ENCODE measurements at regions not wholly inside any gene's neighbourhood (a gene's known extent, or its start where the extent isn't known, plus 50 kb on each side); places are given as distances from the start of the nearest gene placed in this dataset.

DNA sequence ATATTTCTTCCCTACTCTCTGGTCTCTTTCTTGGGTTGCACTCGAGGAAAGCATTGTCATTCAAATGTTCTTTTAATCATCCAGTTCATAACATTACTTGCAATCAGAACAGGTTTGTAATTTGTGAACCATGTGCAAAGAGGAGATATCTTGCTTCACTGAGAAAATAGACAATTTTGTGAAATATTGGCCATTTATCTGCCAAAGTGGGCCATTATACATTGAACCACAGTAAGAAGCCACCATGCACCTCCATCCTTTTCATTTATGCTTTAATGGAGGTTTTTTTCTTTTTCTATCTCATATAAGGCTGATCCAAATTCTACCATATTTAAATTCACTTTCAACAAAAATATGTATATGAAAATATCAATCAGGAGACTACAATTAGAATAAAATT lies 335.3 kb upstream of the AADAT start:
- FAIRE-seq = no peak
- no peak overlapping the region for H3K27ac ChIP-seq
- TF ChIP-seq PHF8 (IDR thresholded peaks at IDR 0.05; ENCODE audit: borderline replicate concordance, low read depth) (no peak), CHD4 (IDR thresholded peaks at IDR 0.05; ENCODE audit: borderline replicate concordance) (no peak), TP53 (CRISPR knock-in tag; IDR thresholded peaks at IDR 0.05) (no peak), RCOR1 (IDR thresholded peaks at IDR 0.05; ENCODE audit: low read depth, low read length) (no peak), CEBPB (IDR thresholded peaks at IDR 0.05) (no peak), RARB (CRISPR knock-in tag; IDR thresholded peaks at IDR 0.05) (no peak)
- TF ChIP-seq, protein P1, sequence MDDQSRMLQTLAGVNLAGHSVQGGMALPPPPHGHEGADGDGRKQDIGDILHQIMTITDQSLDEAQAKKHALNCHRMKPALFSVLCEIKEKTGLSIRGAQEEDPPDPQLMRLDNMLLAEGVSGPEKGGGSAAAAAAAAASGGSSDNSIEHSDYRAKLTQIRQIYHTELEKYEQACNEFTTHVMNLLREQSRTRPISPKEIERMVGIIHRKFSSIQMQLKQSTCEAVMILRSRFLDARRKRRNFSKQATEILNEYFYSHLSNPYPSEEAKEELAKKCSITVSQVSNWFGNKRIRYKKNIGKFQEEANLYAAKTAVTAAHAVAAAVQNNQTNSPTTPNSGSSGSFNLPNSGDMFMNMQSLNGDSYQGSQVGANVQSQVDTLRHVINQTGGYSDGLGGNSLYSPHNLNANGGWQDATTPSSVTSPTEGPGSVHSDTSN (IDR thresholded peaks at IDR 0.05) = no peak
- TF ChIP-seq, protein P2, sequence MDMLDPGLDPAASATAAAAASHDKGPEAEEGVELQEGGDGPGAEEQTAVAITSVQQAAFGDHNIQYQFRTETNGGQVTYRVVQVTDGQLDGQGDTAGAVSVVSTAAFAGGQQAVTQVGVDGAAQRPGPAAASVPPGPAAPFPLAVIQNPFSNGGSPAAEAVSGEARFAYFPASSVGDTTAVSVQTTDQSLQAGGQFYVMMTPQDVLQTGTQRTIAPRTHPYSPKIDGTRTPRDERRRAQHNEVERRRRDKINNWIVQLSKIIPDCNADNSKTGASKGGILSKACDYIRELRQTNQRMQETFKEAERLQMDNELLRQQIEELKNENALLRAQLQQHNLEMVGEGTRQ (IDR thresholded peaks at IDR 0.05) = no peak
- no peaks in the 10 kb centered on the region for H3K4me1 ChIP-seq
- WGBS (ENCODE audit: missing lambda C conversion rate) = 14% methylated on average over 1 of the region's 1 CpG
- H3K4me2 ChIP-seq = no peak overlapping the region
- H3K4me3 ChIP-seq = no peak overlapping the region
- no peak for DNase-seq (ENCODE audit: low read depth in 1 of 2, low spot score in 1 of 2)
- ATAC-seq = no peak
- no peaks in the 10 kb centered on the region for H3K9me3 ChIP-seq
- ChIA-PET CTCF (no interaction called here), POLR2A (no interaction called here)

DNA sequence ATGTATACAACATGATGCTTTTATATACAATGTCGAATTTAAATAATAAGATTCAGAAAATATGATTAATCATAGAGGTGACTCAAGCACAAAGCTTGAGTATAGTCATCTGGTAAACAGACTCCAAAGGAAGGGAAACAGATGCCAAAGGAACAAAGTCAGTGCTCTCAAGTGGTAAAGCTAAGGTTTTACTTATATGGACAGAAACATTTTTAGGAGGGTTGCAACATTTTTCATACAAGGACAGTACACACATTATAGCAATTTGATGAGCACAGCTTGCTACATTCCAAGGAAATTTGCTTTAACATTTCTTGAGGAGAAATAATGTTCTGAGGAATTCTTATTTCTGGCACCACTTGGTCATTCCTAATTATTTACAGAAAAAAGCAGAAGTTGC lies 333.4 kb upstream of the AADAT start:
- FAIRE-seq (no peak), DNase-seq (ENCODE audit: low read depth in 1 of 2, low spot score in 1 of 2) (no peak), ATAC-seq (no peak)
- H3K4me1 ChIP-seq = no peaks in the 10 kb centered on the region
- ChIA-PET CTCF (no interaction called here), POLR2A (no interaction called here)
- H3K4me3 ChIP-seq = no peak overlapping the region
- 2% methylated on average over 1 of the region's 1 CpG for WGBS (ENCODE audit: missing lambda C conversion rate)
- no peaks in the 10 kb centered on the region for H3K9me3 ChIP-seq
- TF ChIP-seq MYC (IDR thresholded peaks at IDR 0.05; ENCODE audit: borderline replicate concordance, low read length) (no peak), KDM5A (IDR thresholded peaks at IDR 0.05) (no peak), EHF (CRISPR knock-in tag; IDR thresholded peaks at IDR 0.05) (no peak), SMC3 (IDR thresholded peaks at IDR 0.05) (no peak), GATA3 (IDR thresholded peaks at IDR 0.05; ENCODE audit: borderline replicate concordance) (no peak), ZC3H11A (IDR thresholded peaks at IDR 0.05) (no peak), BHLHE40 (IDR thresholded peaks at IDR 0.05; ENCODE audit: low read depth, low read length) (no peak), RFX5 (IDR thresholded peaks at IDR 0.05) (no peak)
- TF ChIP-seq, protein P3, sequence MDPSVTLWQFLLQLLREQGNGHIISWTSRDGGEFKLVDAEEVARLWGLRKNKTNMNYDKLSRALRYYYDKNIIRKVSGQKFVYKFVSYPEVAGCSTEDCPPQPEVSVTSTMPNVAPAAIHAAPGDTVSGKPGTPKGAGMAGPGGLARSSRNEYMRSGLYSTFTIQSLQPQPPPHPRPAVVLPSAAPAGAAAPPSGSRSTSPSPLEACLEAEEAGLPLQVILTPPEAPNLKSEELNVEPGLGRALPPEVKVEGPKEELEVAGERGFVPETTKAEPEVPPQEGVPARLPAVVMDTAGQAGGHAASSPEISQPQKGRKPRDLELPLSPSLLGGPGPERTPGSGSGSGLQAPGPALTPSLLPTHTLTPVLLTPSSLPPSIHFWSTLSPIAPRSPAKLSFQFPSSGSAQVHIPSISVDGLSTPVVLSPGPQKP (IDR thresholded peaks at IDR 0.05; ENCODE audit: low read depth, low read length) = no peak
- TF ChIP-seq, protein P1 (IDR thresholded peaks at IDR 0.05) = no peak
- TF ChIP-seq, protein P4, sequence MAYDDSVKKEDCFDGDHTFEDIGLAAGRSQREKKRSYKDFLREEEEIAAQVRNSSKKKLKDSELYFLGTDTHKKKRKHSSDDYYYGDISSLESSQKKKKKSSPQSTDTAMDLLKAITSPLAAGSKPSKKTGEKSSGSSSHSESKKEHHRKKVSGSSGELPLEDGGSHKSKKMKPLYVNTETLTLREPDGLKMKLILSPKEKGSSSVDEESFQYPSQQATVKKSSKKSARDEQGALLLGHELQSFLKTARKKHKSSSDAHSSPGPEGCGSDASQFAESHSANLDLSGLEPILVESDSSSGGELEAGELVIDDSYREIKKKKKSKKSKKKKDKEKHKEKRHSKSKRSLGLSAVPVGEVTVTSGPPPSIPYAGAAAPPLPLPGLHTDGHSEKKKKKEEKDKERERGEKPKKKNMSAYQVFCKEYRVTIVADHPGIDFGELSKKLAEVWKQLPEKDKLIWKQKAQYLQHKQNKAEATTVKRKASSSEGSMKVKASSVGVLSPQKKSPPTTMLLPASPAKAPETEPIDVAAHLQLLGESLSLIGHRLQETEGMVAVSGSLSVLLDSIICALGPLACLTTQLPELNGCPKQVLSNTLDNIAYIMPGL (CRISPR knock-in tag; IDR thresholded peaks at IDR 0.05; ENCODE audit: borderline replicate concordance) = no peak
- no peak overlapping the region for H3K4me2 ChIP-seq
- H3K27ac ChIP-seq = no peak overlapping the region

DNA sequence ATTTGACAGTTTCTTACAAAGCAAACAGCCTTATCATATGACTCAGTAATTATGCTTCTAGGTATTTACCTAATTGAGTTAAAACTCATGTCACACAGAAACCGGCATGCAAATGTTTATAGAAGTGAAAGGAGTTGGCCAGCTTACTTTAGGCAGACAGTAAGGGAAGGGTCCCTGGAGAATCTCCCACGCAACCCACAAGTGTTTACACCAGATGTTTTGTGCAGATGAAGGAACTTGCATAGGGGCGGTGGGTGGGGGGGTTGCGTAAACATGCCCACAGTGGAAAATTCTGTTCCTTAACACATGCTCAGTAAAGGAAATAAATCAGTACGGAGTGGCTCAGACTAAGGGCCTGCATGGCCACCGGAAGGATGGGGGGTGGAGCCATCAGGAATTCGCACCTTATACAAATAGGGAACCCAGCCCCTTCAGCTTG lies 330.5 kb upstream of the AADAT start:
- Histone ChIP-seq H3K27ac (no peak overlapping the region), H3K4me1 (no peaks in the 10 kb centered on the region), H3K9me3 (no peaks in the 10 kb centered on the region), H3K4me3 (no peak overlapping the region), H3K4me2 (no peak overlapping the region)
- no peak for DNase-seq (ENCODE audit: low read depth in 1 of 2, low spot score in 1 of 2)
- ChIA-PET CTCF (no interaction called here), POLR2A (no interaction called here)
- 44% methylated on average over 7 of the region's 7 CpGs for WGBS (ENCODE audit: missing lambda C conversion rate)
- TF ChIP-seq ZC3H11A (IDR thresholded peaks at IDR 0.05) = no peak
- no peak for TF ChIP-seq SMC3 (IDR thresholded peaks at IDR 0.05)
- TF ChIP-seq, protein P5, sequence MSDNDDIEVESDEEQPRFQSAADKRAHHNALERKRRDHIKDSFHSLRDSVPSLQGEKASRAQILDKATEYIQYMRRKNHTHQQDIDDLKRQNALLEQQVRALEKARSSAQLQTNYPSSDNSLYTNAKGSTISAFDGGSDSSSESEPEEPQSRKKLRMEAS (IDR thresholded peaks at IDR 0.05) = no peak
- TF ChIP-seq, protein P6, sequence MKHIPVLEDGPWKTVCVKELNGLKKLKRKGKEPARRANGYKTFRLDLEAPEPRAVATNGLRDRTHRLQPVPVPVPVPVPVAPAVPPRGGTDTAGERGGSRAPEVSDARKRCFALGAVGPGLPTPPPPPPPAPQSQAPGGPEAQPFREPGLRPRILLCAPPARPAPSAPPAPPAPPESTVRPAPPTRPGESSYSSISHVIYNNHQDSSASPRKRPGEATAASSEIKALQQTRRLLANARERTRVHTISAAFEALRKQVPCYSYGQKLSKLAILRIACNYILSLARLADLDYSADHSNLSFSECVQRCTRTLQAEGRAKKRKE (CRISPR knock-in tag; IDR thresholded peaks at IDR 0.05; ENCODE audit: low read depth) = no peak
- no peak for ATAC-seq
- no peak for FAIRE-seq

All from A549 (cell line).